ENCODE measurements at regions not wholly inside any gene's neighbourhood (a gene's known extent, or its start where the extent isn't known, plus 50 kb on each side); places are given as distances from the start of the nearest gene placed in this dataset.

DNA sequence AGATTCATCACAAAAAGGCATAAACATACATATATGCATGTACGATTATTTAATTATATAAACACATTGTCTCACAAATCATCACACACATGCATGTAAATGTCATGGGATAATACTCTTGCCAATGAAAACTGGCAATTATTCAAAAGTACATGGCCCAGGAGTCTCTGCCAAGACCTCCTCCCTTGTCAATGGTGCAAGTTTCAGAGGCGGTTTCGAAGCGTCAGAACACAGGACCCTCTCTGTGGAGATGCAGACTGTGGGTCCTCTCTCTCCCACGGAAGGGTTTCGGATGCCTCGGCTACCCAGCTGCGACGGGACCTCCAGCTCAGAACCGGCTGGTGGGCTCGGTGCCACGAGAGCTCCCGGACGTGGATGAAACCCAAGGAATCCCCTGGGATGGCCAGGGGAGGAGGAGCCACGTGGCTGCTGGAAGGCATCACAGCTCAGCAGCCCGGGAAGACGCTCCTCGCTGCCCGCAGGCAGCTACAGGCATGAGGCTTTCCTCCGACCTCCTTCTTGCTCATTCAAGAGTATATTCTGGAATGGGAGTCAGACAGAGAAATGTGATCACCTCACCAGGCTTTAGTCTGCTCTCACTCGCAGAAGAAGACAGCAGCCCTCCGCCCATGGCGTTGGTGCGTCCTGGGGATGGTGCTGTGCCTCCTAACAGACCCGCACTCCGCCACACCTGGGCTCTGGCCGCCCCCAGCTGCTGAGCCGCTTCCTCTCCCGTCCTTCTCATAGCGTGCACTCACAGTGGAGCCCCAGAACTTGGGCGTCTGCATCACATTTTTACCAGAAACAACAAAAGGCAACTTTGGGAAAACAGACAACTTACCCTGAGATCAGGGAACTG lies 308.8 kb downstream of the IRX2 start:
- TF ChIP-seq CTCF (IDR thresholded peaks at IDR 0.05; ENCODE audit: low read depth, low read length, poor library complexity, severe bottlenecking) (no peak), EZH2phosphoT487 (IDR thresholded peaks at IDR 0.05; ENCODE audit: borderline replicate concordance, low read length) (no peak)
- Histone ChIP-seq H3K9me3 (ENCODE audit: control insufficient read depth, insufficient read depth, low read length) (no peaks in the 10 kb centered on the region; the same call in 1 of the 2 replicates), H3K9me2 (replicated peaks; ENCODE audit: control insufficient read depth, low read length) (no peaks in the 10 kb centered on the region), H3K4me3 (ENCODE audit: low read length) (no peak overlapping the region), H3K4me1 (ENCODE audit: control insufficient read depth, low read length) (no peaks in the 10 kb centered on the region), H3K27ac (ENCODE audit: low read depth, low read length) (no peak overlapping the region), H3F3A (ENCODE audit: control insufficient read depth, insufficient read depth) (no peaks in the 10 kb centered on the region), H3K4me2 (ENCODE audit: low read length) (no peak overlapping the region), H4K20me1 (ENCODE audit: control insufficient read depth, insufficient read depth, low read depth, low read length) (no peaks in the 10 kb centered on the region), H3K79me2 (ENCODE audit: control insufficient read depth, low read length) (no peaks in the 10 kb centered on the region), H3K36me3 (ENCODE audit: control insufficient read depth, low read length) (no peaks in the 10 kb centered on the region), H3K27me3 (ENCODE audit: control insufficient read depth, low read length) (no peaks in the 10 kb centered on the region)

DNA sequence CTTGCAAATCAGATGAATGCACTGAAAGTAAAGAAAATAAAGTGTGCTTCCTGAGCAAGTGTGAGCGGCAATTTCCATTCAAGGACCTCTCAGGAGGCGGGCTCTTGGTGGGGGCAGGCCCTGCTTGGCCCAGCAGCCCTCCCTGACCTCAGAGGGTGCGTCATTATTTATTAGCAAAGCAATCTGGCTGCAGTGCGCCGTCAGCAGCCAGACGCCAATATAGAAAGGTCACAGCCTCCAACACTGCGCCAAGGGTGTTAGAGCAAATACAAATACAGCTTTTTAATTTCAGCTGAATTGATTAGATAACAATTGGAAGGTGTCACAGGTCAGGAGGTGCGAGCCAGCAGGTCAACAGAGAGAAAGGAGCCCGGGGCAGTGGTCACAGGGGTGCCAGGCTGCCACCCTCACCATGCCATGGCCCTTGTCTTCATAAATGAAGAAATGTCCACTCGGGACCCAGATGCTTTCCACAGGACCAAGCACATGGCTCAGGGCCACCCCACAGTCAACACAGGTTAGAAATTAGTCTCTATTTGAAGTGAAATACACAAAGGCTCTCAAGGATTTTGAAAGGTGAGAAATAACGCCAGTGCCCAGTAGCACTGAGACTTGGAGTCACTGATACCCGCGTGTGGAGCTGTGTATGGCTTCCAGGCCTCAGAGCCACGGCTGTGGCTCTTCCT lies 309.8 kb downstream of the IRX2 start:
- no peak overlapping the region for H3K4me2 ChIP-seq (ENCODE audit: low read length)
- no peaks in the 10 kb centered on the region for H3K79me2 ChIP-seq (ENCODE audit: control insufficient read depth, low read length)
- H3K27me3 ChIP-seq (ENCODE audit: control insufficient read depth, low read length), result no peaks in the 10 kb centered on the region
- H3K36me3 ChIP-seq (ENCODE audit: control insufficient read depth, low read length), result no peaks in the 10 kb centered on the region
- H3K9me3 ChIP-seq (ENCODE audit: control insufficient read depth, insufficient read depth, low read length), result no peaks in the 10 kb centered on the region
- TF ChIP-seq EZH2phosphoT487 (IDR thresholded peaks at IDR 0.05; ENCODE audit: borderline replicate concordance, low read length), result no peak
- no peak overlapping the region for H3K4me3 ChIP-seq (ENCODE audit: low read length)
- H3K4me1 ChIP-seq (ENCODE audit: control insufficient read depth, low read length), result no peaks in the 10 kb centered on the region
- no peaks in the 10 kb centered on the region for H4K20me1 ChIP-seq (ENCODE audit: control insufficient read depth, insufficient read depth, low read depth, low read length)
- H3K9me2 ChIP-seq (replicated peaks; ENCODE audit: control insufficient read depth, low read length), result no peaks in the 10 kb centered on the region
- H3K27ac ChIP-seq (ENCODE audit: low read depth, low read length), result no peak overlapping the region
- H3F3A ChIP-seq (ENCODE audit: control insufficient read depth, insufficient read depth), result no peaks in the 10 kb centered on the region

GRCh38 chr5:2439608-2440007 lies 311.9 kb downstream of the IRX2 start:
- TF ChIP-seq CTCF (IDR thresholded peaks at IDR 0.05; ENCODE audit: low read depth, low read length, poor library complexity, severe bottlenecking), result no peak
- TF ChIP-seq EZH2phosphoT487 (IDR thresholded peaks at IDR 0.05; ENCODE audit: borderline replicate concordance, low read length), result no peak
- Histone ChIP-seq H3K4me3 (ENCODE audit: low read length) (no peak overlapping the region), H3F3A (ENCODE audit: control insufficient read depth, insufficient read depth) (no peaks in the 10 kb centered on the region), H3K9me2 (replicated peaks; ENCODE audit: control insufficient read depth, low read length) (no peaks in the 10 kb centered on the region), H4K20me1 (ENCODE audit: control insufficient read depth, insufficient read depth, low read depth, low read length) (no peaks in the 10 kb centered on the region), H3K27me3 (ENCODE audit: control insufficient read depth, low read length) (no peaks in the 10 kb centered on the region), H3K4me1 (ENCODE audit: control insufficient read depth, low read length) (no peaks in the 10 kb centered on the region), H3K36me3 (ENCODE audit: control insufficient read depth, low read length) (no peaks in the 10 kb centered on the region), H3K27ac (ENCODE audit: low read depth, low read length) (no peak overlapping the region), H3K79me2 (ENCODE audit: control insufficient read depth, low read length) (no peaks in the 10 kb centered on the region), H3K4me2 (ENCODE audit: low read length) (no peak overlapping the region), H3K9me3 (ENCODE audit: control insufficient read depth, insufficient read depth, low read length) (no peaks in the 10 kb centered on the region)

GRCh38 chr5:2433086-2433485 lies 318.4 kb downstream of the IRX2 start:
- Histone ChIP-seq H3K27me3 (ENCODE audit: control insufficient read depth, low read length) (no peaks in the 10 kb centered on the region), H4K20me1 (ENCODE audit: control insufficient read depth, insufficient read depth, low read depth, low read length) (no peaks in the 10 kb centered on the region), H3K9me2 (replicated peaks; ENCODE audit: control insufficient read depth, low read length) (no peaks in the 10 kb centered on the region), H3K4me2 (ENCODE audit: low read length) (no peak overlapping the region), H3K4me3 (ENCODE audit: low read length) (no peak overlapping the region), H3K27ac (ENCODE audit: low read depth, low read length) (no peak overlapping the region), H3K79me2 (ENCODE audit: control insufficient read depth, low read length) (no peaks in the 10 kb centered on the region), H3K36me3 (ENCODE audit: control insufficient read depth, low read length) (no peaks in the 10 kb centered on the region), H3K4me1 (ENCODE audit: control insufficient read depth, low read length) (no peaks in the 10 kb centered on the region), H3F3A (ENCODE audit: control insufficient read depth, insufficient read depth) (no peaks in the 10 kb centered on the region), H3K9me3 (ENCODE audit: control insufficient read depth, insufficient read depth, low read length) (peaks cover 8% of the 10 kb centered on the region; the same call in 1 of the 2 replicates)
- TF ChIP-seq CTCF (IDR thresholded peaks at IDR 0.05; ENCODE audit: low read depth, low read length, poor library complexity, severe bottlenecking) (no peak), EZH2phosphoT487 (IDR thresholded peaks at IDR 0.05; ENCODE audit: borderline replicate concordance, low read length) (no peak)

All from DOHH2 (cell line).